DMS79 (cell line): ENCODE measurements at regions not wholly inside any gene's neighbourhood (a gene's known extent, or its start where the extent isn't known, plus 50 kb on each side); places are given as distances from the start of the nearest gene placed in this dataset.
"Not testable (repeated sequence)": the region's sequence is repeated elsewhere in the genome, so short reads cannot be mapped to it uniquely, and the experiment has no call there.

Experiments used
- DNase-seq: peaks from one replicate; lab custom pipeline; 2025; lab: John Stamatoyannopoulos, UW

GRCh38 chr1:188749275-188749674 is 1728.4 kb downstream of the BRINP3 start:
- not testable (repeated sequence) for DNase-seq

GRCh38 chr1:188752027-188752426 is 1725.6 kb downstream of the BRINP3 start:
- DNase-seq, result not testable (repeated sequence)

- not testable (repeated sequence) for DNase-seq
Measured at GRCh38 chr1:188757747-188758146, 1719.9 kb downstream of the BRINP3 start.

GRCh38 chr1:188761226-188761625 is 1716.4 kb downstream of the BRINP3 start:
- DNase-seq, result no peak

GRCh38 chr1:188762166-188762743 is 1715.4 kb downstream of the BRINP3 start:
- no peak for DNase-seq

GRCh38 chr1:188763541-188763940 is 1714.1 kb downstream of the BRINP3 start:
- DNase-seq, result no peak

- DNase-seq, result no peak
Measured at GRCh38 chr1:188769181-188769580, 1708.5 kb downstream of the BRINP3 start.

- DNase-seq, result no peak
Measured at GRCh38 chr1:188769936-188770335, 1707.7 kb downstream of the BRINP3 start.

GRCh38 chr1:188778578-188778977 is 1699.1 kb downstream of the BRINP3 start:
- DNase-seq, result no peak

GRCh38 chr1:188782220-188782841 is 1695.3 kb downstream of the BRINP3 start:
- no peak for DNase-seq

- DNase-seq, result no peak
Measured at GRCh38 chr1:188794969-188795368, 1682.7 kb downstream of the BRINP3 start.

GRCh38 chr1:188812153-188812552 is 1665.5 kb downstream of the BRINP3 start:
- not testable (repeated sequence) for DNase-seq

GRCh38 chr1:188812836-188813573 is 1664.7 kb downstream of the BRINP3 start:
- DNase-seq, result not testable (repeated sequence)

GRCh38 chr1:188817814-188818213 is 1659.8 kb downstream of the BRINP3 start:
- no peak for DNase-seq

GRCh38 chr1:188822248-188822647 is 1655.4 kb downstream of the BRINP3 start:
- DNase-seq, result no peak

GRCh38 chr1:188825471-188825870 is 1652.2 kb downstream of the BRINP3 start:
- no peak for DNase-seq

- DNase-seq, result no peak
Measured at GRCh38 chr1:188826800-188827199, 1650.9 kb downstream of the BRINP3 start.

GRCh38 chr1:188827400-188827799 is 1650.3 kb downstream of the BRINP3 start:
- no peak for DNase-seq

GRCh38 chr1:188841111-188841696 is 1636.5 kb downstream of the BRINP3 start:
- not testable (repeated sequence) for DNase-seq

GRCh38 chr1:188846468-188846867 is 1631.2 kb downstream of the BRINP3 start:
- DNase-seq, result no peak

GRCh38 chr1:188857526-188858087 is 1620.1 kb downstream of the BRINP3 start:
- DNase-seq, result no peak

- DNase-seq, result no peak
Measured at GRCh38 chr1:188867614-188868013, 1610.0 kb downstream of the BRINP3 start.
